ENCODE measurements at regions not wholly inside any gene's neighbourhood (a gene's known extent, or its start where the extent isn't known, plus 50 kb on each side); places are given as distances from the start of the nearest gene placed in this dataset.

DNA sequence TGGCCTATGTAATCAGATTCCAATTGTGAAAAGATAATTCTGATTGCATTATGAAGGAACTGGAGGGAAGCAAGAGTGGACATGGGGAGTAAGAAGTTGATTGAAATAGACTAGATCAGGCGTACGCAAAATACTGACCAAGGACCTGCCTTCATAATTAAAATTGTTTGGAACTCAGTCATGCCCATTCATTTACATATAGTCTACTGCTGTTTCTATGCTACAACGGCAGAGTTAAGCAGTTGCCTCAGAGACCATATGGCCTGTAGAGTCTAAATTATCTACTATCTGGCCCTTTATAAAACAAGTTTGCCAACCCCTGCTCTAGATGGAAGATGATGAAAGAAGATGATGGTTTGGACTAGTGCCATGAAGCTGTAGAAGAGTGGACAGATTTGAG is 170.0 kb upstream of the ARID2 start:
- Histone ChIP-seq H3K4me3 (no peak overlapping the region), H3K4me1 (no peaks in the 10 kb centered on the region), H3K9me3 (no peaks in the 10 kb centered on the region), H3K27ac (no peak overlapping the region), H3K36me3 (no peaks in the 10 kb centered on the region), H3K27me3 (no peaks in the 10 kb centered on the region)
- TF ChIP-seq POLR2A (IDR thresholded peaks at IDR 0.05) (no peak), POLR2AphosphoS5 (IDR thresholded peaks at IDR 0.05) (no peak), EP300 (IDR thresholded peaks at IDR 0.05) (no peak)
- TF ChIP-seq, protein P1, sequence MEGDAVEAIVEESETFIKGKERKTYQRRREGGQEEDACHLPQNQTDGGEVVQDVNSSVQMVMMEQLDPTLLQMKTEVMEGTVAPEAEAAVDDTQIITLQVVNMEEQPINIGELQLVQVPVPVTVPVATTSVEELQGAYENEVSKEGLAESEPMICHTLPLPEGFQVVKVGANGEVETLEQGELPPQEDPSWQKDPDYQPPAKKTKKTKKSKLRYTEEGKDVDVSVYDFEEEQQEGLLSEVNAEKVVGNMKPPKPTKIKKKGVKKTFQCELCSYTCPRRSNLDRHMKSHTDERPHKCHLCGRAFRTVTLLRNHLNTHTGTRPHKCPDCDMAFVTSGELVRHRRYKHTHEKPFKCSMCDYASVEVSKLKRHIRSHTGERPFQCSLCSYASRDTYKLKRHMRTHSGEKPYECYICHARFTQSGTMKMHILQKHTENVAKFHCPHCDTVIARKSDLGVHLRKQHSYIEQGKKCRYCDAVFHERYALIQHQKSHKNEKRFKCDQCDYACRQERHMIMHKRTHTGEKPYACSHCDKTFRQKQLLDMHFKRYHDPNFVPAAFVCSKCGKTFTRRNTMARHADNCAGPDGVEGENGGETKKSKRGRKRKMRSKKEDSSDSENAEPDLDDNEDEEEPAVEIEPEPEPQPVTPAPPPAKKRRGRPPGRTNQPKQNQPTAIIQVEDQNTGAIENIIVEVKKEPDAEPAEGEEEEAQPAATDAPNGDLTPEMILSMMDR (IDR thresholded peaks at IDR 0.05): no peak
- WGBS, 2 donors (ENCODE audit: low coverage in 1 of 2): 59 to 76% methylated on average over 3 of the region's 3 CpGs
- no peak for ATAC-seq

DNA sequence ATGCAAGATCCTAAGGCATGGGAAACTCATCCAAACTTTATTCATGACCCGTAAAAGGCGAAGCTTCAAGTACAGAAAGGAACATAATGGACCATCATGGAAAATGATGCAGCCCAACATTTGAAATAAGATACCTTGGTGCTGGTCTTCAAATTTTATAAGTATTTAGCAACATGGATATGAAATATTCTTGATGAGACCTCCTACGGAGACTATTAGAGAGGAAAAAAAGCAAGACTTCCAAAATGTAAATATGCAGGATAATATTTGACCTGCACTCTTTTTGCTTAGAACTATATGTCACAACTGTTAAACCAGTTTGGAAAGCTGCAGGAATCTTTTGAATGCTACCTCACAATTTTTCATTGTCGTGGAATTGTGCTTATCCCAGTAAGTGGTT is 168.8 kb upstream of the ARID2 start:
- no peak overlapping the region for H3K4me3 ChIP-seq
- TF ChIP-seq, protein P1 (IDR thresholded peaks at IDR 0.05): no peak
- TF ChIP-seq EP300 (IDR thresholded peaks at IDR 0.05): no peak
- no peak for TF ChIP-seq POLR2AphosphoS5 (IDR thresholded peaks at IDR 0.05)
- TF ChIP-seq POLR2A (IDR thresholded peaks at IDR 0.05): no peak
- H3K27ac ChIP-seq: no peak overlapping the region
- no peak for ATAC-seq
- H3K27me3 ChIP-seq: no peaks in the 10 kb centered on the region
- H3K4me1 ChIP-seq: no peaks in the 10 kb centered on the region
- 46 to 77% methylated on average over 4 of the region's 4 CpGs for WGBS, 2 donors (ENCODE audit: low coverage in 1 of 2)
- no peaks in the 10 kb centered on the region for H3K36me3 ChIP-seq
- H3K9me3 ChIP-seq: no peaks in the 10 kb centered on the region

DNA sequence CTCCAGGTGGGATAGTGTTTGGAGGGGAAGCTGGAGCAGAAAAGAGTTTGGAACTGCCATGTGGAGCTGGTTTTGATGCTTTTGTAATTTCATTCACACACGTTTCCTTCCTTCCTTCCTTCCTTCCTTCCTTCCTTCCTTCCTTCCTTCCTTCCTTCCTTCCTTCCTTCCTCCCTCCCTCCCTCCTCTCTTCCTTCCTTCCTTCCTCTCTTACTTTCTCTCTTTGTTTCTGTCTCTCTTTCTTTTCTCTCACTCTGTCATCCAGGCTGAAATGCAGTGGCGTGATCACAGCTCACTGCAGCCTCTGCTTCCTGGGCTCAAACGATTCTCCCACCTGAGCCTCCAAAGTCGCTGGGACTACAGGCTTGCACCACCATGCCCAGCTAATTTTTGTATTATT is 168.0 kb upstream of the ARID2 start:
- H3K27ac ChIP-seq: no peak overlapping the region
- ATAC-seq: no peak
- TF ChIP-seq POLR2A (IDR thresholded peaks at IDR 0.05): no peak
- TF ChIP-seq, protein P1 (IDR thresholded peaks at IDR 0.05): no peak
- no peak for TF ChIP-seq EP300 (IDR thresholded peaks at IDR 0.05)
- H3K27me3 ChIP-seq: no peaks in the 10 kb centered on the region
- H3K9me3 ChIP-seq: no peaks in the 10 kb centered on the region
- no peaks in the 10 kb centered on the region for H3K36me3 ChIP-seq
- no peaks in the 10 kb centered on the region for H3K4me1 ChIP-seq
- WGBS, 2 donors (ENCODE audit: low coverage in 1 of 2): 82 to 89% methylated on average over 3 to 4 of the region's 4 CpGs
- H3K4me3 ChIP-seq: no peak overlapping the region

DNA sequence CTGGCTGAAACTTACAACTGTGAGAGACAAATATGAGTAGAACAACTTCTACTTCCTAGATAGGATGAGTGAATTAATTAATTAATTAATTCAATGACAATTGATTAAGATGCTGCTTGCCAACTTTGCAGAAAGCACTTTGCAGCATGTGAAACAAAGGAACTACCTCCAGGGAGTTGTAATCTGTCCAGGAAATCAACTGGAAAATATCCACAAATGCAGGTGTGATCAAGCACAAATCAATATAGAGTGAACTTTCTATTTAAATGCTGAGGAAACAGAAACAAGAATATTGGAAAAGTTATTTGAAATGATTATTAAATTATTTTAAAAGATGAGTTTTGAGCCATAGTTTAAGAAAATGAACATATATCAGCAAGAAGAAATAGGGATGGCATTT is 163.9 kb upstream of the ARID2 start:
- no peak for ATAC-seq
- Histone ChIP-seq H3K4me3 (no peak overlapping the region), H3K4me1 (no peaks in the 10 kb centered on the region), H3K27ac (no peak overlapping the region), H3K27me3 (no peaks in the 10 kb centered on the region), H3K36me3 (no peaks in the 10 kb centered on the region), H3K9me3 (no peaks in the 10 kb centered on the region)
- TF ChIP-seq, protein P1 (IDR thresholded peaks at IDR 0.05): no peak
- TF ChIP-seq POLR2AphosphoS5 (IDR thresholded peaks at IDR 0.05) (no peak), EP300 (IDR thresholded peaks at IDR 0.05) (no peak), POLR2A (IDR thresholded peaks at IDR 0.05) (no peak)

DNA sequence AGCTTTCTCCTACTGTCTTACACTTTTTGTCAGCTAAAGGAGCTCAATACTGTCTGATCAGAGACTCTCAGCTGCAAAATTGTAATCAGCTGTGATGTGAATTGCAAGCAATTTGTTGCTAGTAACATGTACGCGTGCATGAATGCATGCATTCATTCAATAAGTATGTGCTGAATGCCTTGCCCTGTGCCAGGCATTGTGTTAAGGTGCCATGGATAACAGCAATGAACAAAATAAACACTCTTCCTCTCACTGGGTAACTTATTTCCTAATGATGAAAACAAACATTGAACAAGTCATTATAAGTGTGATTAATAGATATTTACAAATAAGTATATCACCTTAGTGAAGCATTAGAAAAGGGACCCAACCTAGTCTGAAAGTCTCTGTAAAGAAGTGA is 163.2 kb upstream of the ARID2 start:
- no peak for ATAC-seq
- H3K4me3 ChIP-seq: no peak overlapping the region
- TF ChIP-seq EP300 (IDR thresholded peaks at IDR 0.05): no peak
- no peak for TF ChIP-seq POLR2AphosphoS5 (IDR thresholded peaks at IDR 0.05)
- no peak for TF ChIP-seq POLR2A (IDR thresholded peaks at IDR 0.05)
- TF ChIP-seq, protein P1 (IDR thresholded peaks at IDR 0.05): no peak
- no peaks in the 10 kb centered on the region for H3K9me3 ChIP-seq
- 86 to 94% methylated on average over 2 of the region's 2 CpGs for WGBS, 2 donors (ENCODE audit: low coverage in 1 of 2)
- H3K4me1 ChIP-seq: no peaks in the 10 kb centered on the region
- no peaks in the 10 kb centered on the region for H3K27me3 ChIP-seq
- H3K27ac ChIP-seq: no peak overlapping the region
- no peaks in the 10 kb centered on the region for H3K36me3 ChIP-seq

Data from gastroesophageal sphincter (tissue), 4 donors.